ENCODE measurements at regions not wholly inside any gene's neighbourhood (a gene's known extent, or its start where the extent isn't known, plus 50 kb on each side); places are given as distances from the start of the nearest gene placed in this dataset.

GRCh38 chr4:19455196-19455595 is 796.5 kb upstream of the SLIT2 start:
- no peaks in the 10 kb centered on the region for H3K27me3 ChIP-seq (ENCODE audit: control insufficient read depth, insufficient read depth, low read length)
- FAIRE-seq, result no peak
- no peak for DNase-seq
- H3K4me3 ChIP-seq (ENCODE audit: low read length in 3 of 3), result no peak overlapping the region
- TF ChIP-seq CTCF (IDR thresholded peaks at IDR 0.05; ENCODE audit: borderline replicate concordance, extremely low read depth, insufficient read depth), result no peak
- no peaks in the 10 kb centered on the region for H3K36me3 ChIP-seq (ENCODE audit: control insufficient read depth in 2 of 3, insufficient read depth in 3 of 3, low read length in 3 of 3)
- H3K9ac ChIP-seq (ENCODE audit: low read length in 3 of 3), result no peak overlapping the region
- no peaks in the 10 kb centered on the region for H3K4me1 ChIP-seq (ENCODE audit: control insufficient read depth in 2 of 3, insufficient read depth in 2 of 3, low read depth in 1 of 3, low read length in 3 of 3)
- H3K27ac ChIP-seq (ENCODE audit: low read depth in 2 of 2, low read length in 2 of 2), result no peak overlapping the region
- intact Hi-C loops (cut with DNase I), result no loop called here
- H3K9me3 ChIP-seq (ENCODE audit: control insufficient read depth in 2 of 3, insufficient read depth in 1 of 3, low read length in 3 of 3), result no peaks in the 10 kb centered on the region

GRCh38 chr4:19438233-19438632 is 813.5 kb upstream of the SLIT2 start:
- DNase-seq (no peak), FAIRE-seq (no peak)
- H3K27ac ChIP-seq (ENCODE audit: low read depth in 2 of 2, low read length in 2 of 2), result no peak overlapping the region
- H3K27me3 ChIP-seq (ENCODE audit: control insufficient read depth, insufficient read depth, low read length), result no peaks in the 10 kb centered on the region
- no peaks in the 10 kb centered on the region for H3K4me1 ChIP-seq (ENCODE audit: control insufficient read depth in 2 of 3, insufficient read depth in 2 of 3, low read depth in 1 of 3, low read length in 3 of 3)
- no peak overlapping the region for H3K4me3 ChIP-seq (ENCODE audit: low read length in 3 of 3)
- intact Hi-C loops (cut with DNase I), result no loop called here
- no peak overlapping the region for H3K9ac ChIP-seq (ENCODE audit: low read length in 3 of 3)
- TF ChIP-seq CTCF (IDR thresholded peaks at IDR 0.05; ENCODE audit: borderline replicate concordance, extremely low read depth, insufficient read depth), result no peak
- no peaks in the 10 kb centered on the region for H3K9me3 ChIP-seq (ENCODE audit: control insufficient read depth in 2 of 3, insufficient read depth in 1 of 3, low read length in 3 of 3)
- H3K36me3 ChIP-seq (ENCODE audit: control insufficient read depth in 2 of 3, insufficient read depth in 3 of 3, low read length in 3 of 3), result no peaks in the 10 kb centered on the region

DNA sequence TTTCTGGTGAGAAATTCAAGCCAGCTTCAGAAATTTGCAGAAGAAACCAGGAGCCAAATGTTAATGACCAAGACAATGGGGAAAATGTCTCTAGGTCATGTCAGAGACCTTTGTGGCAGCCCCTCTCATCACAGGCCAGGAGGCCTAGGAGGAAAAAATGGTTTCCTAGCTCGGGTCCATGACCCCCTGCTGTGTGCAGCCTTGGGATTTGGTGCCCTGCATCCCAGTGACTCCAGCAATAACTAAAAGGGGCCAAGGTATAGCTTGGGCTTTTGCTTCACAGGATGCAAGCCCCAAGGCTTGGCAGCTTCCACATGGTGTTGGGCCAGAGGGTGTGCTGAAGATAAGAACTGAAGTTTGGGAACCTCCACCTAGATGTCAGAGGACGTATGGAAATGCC is 814.7 kb upstream of the SLIT2 start:
- H3K27me3 ChIP-seq (ENCODE audit: control insufficient read depth, insufficient read depth, low read length), result no peaks in the 10 kb centered on the region
- no peak overlapping the region for H3K9ac ChIP-seq (ENCODE audit: low read length in 3 of 3)
- H3K4me3 ChIP-seq (ENCODE audit: low read length in 3 of 3), result no peak overlapping the region
- FAIRE-seq (no peak), DNase-seq (no peak)
- no peaks in the 10 kb centered on the region for H3K9me3 ChIP-seq (ENCODE audit: control insufficient read depth in 2 of 3, insufficient read depth in 1 of 3, low read length in 3 of 3)
- TF ChIP-seq CTCF (IDR thresholded peaks at IDR 0.05; ENCODE audit: borderline replicate concordance, extremely low read depth, insufficient read depth), result no peak
- H3K27ac ChIP-seq (ENCODE audit: low read depth in 2 of 2, low read length in 2 of 2), result no peak overlapping the region
- intact Hi-C loops (cut with DNase I), result no loop called here
- H3K4me1 ChIP-seq (ENCODE audit: control insufficient read depth in 2 of 3, insufficient read depth in 2 of 3, low read depth in 1 of 3, low read length in 3 of 3), result no peaks in the 10 kb centered on the region
- no peaks in the 10 kb centered on the region for H3K36me3 ChIP-seq (ENCODE audit: control insufficient read depth in 2 of 3, insufficient read depth in 3 of 3, low read length in 3 of 3)

DNA sequence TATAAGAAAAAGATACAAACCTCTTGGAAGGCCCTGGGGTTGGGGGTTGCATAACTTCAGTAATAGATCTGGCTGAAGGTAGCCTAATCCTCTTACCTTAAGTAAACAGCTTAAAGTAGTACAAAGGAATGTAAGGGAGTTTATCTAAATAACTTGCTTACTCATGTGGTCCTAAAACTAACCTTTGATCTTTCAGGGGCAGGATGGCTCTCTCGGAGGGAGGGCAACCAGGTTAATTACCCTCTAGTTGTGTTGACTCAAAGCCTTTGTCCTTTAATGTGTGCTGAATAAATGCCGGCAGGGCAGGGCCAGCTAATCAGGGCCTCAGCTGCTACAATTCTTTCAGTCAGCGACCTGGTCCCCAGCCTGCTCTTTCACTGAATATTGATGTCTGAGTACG is 822.0 kb upstream of the SLIT2 start:
- H3K27ac ChIP-seq (ENCODE audit: low read depth in 2 of 2, low read length in 2 of 2), result no peak overlapping the region
- FAIRE-seq (no peak), DNase-seq (peak in 1 of 5 donors; percentile 22)
- TF ChIP-seq CTCF (IDR thresholded peaks at IDR 0.05; ENCODE audit: borderline replicate concordance, extremely low read depth, insufficient read depth), result no peak
- H3K9me3 ChIP-seq (ENCODE audit: control insufficient read depth in 2 of 3, insufficient read depth in 1 of 3, low read length in 3 of 3), result peaks cover 0 to 4% (median 0%) of the 10 kb centered on the region in 3 donors
- no peak overlapping the region for H3K4me3 ChIP-seq (ENCODE audit: low read length in 3 of 3)
- intact Hi-C loops (cut with DNase I), result no loop called here
- no peak overlapping the region for H3K9ac ChIP-seq (ENCODE audit: low read length in 3 of 3)
- no peaks in the 10 kb centered on the region for H3K36me3 ChIP-seq (ENCODE audit: control insufficient read depth in 2 of 3, insufficient read depth in 3 of 3, low read length in 3 of 3)
- no peaks in the 10 kb centered on the region for H3K4me1 ChIP-seq (ENCODE audit: control insufficient read depth in 2 of 3, insufficient read depth in 2 of 3, low read depth in 1 of 3, low read length in 3 of 3)
- H3K27me3 ChIP-seq (ENCODE audit: control insufficient read depth, insufficient read depth, low read length), result no peaks in the 10 kb centered on the region

All from kidney (tissue), 13 donors.